HL-60/S4 treated with phorbol 12-myristate 13-acetate at 8.2 ng/mL for 4 days and 3 days (cell line): ENCODE measurements at regions not wholly inside any gene's neighbourhood (a gene's known extent, or its start where the extent isn't known, plus 50 kb on each side); places are given as distances from the start of the nearest gene placed in this dataset.
"Not testable (repeated sequence)": the region's sequence is repeated elsewhere in the genome, so short reads cannot be mapped to it uniquely, and the experiment has no call there.

ENCODE experiments used
- in situ Hi-C: fragments of 300-500 bp; cut with MboI; formaldehyde crosslinking; loops from 2 replicates; pipeline ENCODE4 v1.15.0; 2022; ENCODE audit warnings: low sequenced_read_pairs

DNA sequence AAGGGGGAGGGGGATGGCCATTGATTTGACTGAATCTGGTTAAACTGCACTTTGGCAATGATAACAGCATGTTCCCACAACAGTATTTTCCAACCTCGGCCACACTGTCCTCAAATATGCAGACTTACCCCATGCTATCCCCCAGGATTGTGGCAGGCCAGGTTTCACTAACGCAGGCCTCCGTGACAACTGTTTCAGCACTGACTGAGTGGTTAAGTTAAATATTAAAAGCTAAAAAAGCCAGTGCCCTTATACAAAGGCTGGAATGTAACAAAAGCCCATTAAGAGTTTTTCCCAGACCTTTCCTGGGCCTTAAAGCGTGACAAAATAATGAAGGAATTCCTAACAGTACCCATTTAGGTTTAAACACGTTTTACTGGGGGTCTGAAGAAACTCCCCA lies 202.9 kb downstream of the USP25 start:
- in situ Hi-C loops: no loop called here

DNA sequence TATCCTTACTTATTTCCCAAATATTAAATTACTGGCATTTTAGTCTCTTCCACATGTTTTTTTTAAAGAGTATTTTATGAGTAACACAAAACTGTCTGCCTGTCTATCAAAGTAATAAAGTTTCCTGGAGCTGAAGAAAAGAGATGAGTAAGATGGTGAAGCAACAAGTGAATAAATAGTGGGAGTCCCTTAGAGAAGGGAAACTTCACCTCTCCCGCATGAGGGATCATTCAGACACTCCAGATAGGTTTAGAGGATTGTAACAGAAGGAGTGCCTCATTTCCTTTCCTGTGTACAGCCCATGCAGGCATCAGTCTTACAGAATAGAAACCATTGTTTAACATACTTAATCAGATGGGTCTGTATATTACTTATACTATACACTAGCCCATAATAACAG lies 205.7 kb downstream of the USP25 start:
- in situ Hi-C loops: no loop called here

DNA sequence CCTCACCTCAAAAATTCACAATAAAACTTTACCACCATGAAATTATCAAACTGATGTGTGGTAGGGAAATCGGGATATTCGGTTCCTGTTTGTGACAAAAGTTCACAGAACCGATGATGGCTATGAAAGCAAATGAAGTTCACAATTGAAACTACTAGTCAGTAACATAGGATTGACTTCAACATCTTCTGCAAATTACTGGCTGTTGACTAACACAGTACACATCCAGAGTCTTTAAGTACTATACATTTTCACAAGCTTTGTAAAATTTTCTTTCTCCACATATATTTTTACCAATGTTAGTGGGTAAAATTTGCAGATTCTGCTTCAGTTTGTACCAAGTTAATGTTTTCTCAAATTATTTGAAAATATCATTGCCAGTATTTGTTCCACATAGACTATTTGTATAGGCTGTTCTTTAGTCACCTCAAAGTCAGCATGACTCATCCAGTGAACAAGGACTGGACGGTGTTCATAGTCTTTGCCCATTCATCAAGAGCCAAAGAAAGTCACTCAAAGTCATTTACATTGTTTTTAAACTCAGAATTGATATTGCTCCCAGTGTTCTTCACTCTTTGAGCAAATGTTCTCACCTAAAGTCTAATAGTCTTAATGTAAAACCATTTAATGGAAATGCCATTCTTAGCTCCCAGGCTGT lies 213.4 kb downstream of the USP25 start:
- in situ Hi-C loops: no loop called here

DNA sequence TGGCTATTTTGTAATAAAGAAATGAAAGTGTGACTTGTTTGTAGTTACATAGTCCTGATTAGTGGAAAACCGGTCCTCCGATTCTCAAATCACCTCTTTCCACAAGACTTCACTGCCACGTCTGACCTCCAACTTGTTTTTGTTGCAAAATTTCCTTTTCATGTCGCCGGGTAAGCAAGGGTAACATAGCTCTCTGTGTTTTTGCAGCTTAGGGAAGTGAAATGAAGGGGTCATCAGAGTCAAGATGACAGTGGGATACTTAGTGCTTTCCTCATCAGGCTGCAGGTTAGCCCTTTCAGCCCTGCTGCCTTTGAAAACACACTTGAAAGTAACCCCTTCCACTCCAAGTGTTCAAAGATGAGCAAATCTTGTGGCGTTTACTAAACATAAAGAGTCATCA lies 217.9 kb downstream of the USP25 start:
- in situ Hi-C loops: no loop called here

DNA sequence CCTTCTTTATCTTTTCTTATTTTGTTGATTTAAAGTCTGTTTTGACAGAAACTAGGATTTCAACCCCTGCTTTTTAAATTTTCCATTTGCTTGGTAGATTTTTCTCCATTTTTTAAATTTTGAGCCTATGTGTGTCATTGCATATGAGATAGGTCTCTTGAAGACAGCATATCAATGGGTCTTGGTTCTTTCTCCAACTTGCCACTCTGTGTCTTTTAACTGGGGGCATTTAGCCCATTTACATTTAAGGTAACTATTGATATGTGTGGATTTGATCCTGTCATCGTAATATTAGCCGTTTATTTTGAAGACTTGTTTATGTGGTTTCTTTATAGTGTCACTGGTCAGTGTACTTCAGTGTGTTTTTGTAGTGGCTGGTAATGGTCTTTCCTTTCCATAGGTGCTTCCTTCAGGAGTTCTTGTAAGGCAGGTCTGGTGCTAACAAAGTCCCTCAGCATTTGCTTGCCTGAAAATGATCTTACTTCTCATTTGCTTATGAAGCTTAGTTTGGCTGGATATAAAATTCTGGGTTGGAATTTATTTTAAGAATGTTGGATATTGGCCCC lies 223.9 kb downstream of the USP25 start:
- in situ Hi-C loops: no loop called here

DNA sequence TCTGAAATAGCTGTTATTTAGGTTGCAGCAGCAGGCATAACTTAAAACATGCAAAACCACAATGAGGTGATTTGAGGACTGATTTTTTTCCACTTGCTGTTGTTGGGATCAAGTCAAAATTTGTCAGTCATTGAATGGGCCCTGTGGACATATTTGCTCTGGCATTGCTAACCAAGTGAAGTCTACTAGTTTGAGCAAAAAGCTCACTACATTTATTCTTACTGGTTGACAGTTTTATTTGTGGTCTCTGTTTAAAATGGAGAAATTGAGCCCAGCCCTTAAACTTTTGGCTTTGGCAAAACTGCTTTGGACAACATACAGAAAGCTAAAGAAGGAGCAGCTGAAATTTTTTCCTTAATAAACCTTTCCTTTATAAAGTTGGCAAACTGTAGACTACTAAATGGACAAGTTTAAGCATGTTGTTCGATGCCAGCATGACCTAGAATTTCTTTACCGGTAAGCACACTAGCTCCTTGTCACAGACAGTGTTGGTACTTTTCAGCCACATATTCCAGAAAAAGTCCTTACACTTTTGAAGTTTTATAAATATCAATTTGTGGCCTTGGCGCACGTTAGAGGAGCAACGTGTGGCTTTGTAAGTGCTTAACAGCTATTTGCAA lies 234.6 kb downstream of the USP25 start:
- in situ Hi-C loops: no loop called here

DNA sequence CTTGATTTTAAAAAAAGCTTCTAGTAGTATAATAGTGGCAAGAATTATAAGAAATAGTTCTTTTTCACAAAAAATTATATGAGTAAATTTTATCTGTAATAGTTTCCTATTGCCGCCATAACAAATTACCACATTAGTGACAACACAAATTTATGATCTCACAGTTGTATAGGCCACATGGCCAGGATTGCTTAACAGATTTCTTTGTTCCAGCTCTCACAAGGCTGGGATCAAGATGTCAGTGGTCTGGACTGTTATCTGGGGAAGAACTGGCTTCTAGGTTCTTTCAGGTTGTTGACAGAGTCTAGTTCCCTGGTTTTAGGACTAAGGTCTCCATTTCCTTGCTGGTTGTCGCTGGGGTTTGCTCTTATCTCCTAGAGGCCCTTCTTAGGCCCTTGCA lies 236.4 kb downstream of the USP25 start:
- in situ Hi-C loops: no loop called here

DNA sequence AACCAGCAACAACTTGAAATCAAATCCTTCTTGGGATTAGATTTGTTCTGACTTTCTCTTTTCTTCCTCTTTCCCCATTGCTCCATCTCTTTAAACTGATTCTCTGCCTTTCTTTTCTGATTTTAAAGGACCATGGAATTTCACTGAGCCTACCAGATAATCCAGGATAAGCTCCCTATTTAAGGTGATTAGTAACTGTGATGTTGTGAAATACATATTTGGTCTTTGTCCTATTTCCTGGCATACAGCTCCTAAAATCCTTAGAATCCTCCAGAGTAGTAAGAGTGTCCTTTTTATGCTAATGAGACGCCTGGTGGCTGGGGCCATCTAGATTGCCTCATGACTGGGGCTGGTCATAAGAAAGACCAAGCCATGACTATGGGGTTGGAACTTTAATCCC lies 236.9 kb downstream of the USP25 start:
- in situ Hi-C loops: no loop called here

DNA sequence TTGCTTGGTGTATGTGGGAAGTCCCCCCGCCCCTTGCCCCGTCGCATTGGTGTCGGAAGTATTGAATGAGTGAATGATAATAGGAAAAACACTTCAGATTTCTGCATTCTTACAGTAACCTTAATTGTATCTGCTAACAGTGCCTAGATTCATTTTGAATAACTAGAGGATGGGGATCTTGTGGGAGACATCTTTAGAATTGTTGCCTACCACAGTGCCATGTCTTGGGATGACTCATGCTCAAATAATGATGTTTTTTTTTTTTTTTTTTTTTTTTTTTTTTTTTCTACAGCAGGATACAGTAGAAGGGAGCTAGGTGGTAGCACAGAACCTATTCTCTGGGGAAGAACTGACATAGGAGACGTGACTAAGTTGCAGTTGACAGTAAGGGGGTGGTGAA lies 237.9 kb downstream of the USP25 start:
- in situ Hi-C loops: no loop called here

DNA sequence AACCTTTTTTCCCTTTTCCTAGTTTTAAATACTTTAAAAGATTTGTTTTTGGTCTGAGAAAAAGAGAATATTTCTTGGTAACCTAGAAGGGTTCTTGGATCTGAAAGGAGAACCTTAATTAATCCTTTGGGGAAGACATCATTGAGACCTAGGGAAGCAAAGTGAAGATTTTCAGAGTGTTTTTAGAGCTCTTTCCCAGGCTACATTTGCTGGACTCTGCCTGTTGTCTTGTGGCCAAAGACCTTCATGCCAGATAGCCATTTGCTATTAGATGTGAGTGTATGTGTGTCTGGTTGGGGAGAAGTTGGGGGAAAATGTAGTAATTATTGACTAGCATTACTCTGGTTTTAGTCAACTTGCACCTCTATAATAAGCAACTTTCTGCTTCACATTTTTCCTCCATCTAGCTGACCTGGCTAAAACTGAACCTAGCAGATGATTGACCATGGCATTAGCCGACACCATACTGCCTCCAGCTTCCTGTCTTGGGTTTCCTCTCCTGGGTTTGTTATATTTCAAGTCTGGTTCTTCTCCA lies 239.1 kb downstream of the USP25 start:
- in situ Hi-C loops: no loop called here

DNA sequence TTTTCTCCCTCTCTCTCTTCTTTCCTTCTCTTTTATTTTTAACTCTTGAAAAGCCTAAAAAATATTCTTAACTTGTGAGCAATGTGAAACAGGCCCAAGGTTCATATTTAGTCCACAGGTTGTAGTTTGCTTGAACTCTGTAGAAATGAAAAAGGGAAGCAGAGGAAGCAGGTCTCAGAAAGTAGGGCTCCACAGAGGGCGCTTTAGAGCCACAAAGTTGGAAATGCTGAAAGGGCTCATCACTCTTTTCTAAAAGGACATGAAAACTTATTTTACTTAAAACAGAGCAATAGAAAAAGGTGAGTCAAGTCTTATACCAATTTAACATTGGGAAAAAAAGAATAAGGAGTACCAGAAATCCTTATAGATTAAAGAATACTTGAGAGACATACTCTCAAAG lies 247.0 kb downstream of the USP25 start:
- in situ Hi-C loops: no loop called here

DNA sequence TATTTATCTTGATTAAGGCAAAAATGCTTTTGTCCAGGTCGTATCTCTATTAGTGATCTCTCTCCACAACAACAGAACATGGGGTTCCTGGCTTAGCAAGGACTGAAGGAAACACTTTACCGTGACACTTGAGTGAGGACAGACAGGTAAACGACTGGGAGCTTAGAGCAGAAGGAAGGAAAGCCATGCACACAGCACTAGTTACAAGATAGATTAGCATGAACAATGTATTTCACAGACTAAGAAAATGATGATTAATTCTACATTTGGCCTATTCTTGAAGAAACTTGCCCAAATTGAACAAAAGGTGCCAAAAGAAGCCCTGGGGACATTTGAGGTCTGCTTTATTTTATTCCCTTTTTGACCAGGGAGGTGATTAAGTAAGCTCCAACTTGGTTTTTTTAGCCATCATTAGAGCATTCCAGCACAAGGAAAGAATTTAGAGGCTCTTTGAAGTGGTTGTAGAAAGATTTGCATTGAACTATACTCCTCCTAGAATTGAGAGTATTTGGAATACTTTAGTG lies 248.5 kb downstream of the USP25 start:
- in situ Hi-C loops: no loop called here

DNA sequence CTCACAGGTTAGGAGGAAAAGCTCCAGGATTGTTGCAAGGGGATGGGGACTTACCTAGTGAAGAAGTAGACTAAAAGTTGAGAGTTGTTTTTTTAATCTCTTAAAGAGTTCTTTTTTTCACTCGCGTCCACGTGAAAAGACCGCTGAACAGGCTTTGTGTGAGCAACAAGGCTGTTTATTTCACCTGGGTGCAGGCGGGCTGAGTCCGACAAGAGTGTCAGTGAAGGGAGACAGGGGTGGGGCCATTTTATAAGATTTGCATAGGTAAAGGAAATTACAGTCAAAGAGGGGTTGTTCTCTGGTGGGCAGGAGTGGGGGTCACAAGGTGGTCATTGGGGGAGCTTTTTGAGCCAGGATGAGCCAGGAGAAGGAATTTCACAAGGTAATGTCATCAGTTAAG lies 249.7 kb downstream of the USP25 start:
- in situ Hi-C loops: not testable (repeated sequence)

DNA sequence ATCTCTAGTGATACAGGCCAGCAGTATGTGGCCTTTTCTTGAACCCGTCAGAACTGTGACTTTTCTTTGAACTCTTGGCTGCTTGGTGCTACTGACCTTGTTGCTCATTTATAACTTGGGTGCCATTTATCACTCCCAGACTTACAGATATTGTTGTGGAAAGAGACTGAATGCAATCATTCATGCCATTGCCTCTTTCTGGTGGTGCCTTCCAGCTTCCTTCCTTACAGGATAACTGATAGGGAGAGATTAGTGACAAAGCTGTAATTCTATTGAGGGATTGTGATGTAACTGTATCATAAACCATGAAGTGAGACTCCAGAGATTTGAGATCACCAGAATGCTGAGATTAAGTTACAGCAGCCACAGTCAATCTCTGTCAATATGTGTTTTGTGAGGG lies 256.5 kb downstream of the USP25 start:
- in situ Hi-C loops: no loop called here

DNA sequence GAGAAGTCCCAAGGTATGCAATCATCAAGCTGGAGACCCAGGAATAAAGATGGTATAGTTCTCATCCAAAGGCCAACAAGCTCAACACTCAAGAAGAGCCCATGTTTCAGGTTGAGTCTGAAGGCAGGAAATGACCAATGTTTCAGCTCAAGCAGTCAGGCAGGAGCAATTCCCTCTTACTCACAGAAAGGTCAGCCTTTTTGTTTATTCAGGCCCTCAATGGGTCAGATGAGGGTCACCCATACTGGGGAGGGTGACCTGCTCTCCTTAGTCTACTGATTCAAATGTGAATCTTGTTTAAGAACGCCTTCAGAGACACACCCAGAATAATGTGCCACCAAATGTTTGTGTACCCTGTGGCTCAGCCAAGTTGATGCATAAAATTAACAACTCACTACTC lies 262.4 kb downstream of the USP25 start:
- in situ Hi-C loops: no loop called here

DNA sequence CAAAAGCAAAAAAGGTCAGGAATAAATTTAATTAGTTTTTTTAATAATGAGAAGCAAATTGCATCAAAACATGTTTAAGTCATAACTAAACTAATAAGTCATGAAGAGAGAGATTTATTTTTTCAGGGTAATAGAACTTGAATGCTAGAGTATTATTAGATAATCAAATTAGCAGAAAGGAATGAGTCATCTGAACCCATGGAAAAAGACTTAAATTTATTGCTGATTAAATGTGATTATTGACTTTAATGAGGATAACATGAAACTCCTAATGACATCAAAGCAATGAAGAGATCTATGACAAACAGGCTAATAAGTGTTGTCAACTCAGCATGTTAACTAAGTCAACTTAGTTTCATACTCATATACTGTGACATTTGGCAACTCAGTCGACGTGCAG lies 264.2 kb downstream of the USP25 start:
- in situ Hi-C loops: no loop called here

DNA sequence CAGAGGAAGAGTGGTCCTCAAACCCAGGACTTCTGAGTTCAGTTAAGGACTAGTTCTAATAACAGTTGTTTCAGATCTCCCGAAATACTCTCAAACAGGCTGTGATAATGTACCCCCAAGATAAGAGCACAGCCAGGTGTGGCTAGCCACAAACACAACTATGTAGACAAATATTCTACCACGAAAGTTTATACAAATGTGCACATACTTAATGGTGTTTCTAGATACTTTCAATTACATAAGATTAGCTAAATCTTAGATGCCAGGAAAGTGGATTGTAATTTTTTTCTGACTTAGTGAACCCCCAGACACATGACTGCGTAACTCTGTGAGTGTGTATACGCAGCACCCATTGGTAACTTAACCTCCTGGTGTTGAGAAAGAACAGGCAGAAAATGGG lies 270.0 kb downstream of the USP25 start:
- in situ Hi-C loops: no loop called here

DNA sequence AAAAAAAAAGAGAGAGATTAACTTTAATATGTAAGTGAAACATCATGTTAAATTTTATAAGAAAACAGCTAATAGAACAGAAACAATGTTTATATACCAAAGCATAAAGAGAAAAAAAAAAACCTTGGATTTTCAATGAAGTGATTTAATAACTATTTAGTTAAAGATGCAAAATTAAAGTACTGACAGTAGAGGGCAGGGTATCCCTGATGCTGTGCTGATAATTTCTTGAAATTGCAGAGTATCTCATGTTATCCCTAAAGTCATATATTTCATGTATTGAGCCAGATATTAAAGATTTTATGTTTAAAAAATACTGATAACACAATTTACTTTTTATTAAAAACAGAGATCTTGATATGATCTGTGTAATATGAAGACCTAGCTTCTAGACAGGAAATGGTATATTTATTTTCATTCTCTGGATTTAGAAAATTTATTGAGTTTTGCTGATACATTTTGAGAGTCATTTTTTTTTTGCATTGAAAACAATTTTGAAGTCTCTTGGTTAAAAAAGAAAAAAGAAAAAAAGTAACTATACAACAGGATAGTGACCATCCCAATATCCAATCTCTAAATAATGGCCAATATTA lies 273.2 kb downstream of the USP25 start:
- in situ Hi-C loops: no loop called here

DNA sequence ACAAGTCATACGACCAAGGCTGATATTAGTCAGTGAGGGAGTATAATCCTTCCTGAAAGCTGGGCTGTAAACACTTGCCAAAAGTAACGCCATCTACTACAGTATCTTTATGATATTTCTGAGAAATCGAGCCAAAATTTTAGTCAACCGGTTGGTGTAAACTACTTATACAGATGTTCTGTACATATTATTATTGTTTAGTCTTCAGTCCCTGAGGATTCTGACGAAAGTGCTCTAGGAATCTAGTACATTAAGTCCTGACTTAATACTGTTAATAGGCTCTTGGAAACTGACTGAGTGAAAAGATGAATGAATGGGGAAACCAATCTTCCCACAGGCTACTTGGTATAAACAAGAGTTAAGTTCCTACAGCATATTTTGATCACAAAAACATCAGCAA lies 274.3 kb downstream of the USP25 start:
- in situ Hi-C loops: no loop called here

DNA sequence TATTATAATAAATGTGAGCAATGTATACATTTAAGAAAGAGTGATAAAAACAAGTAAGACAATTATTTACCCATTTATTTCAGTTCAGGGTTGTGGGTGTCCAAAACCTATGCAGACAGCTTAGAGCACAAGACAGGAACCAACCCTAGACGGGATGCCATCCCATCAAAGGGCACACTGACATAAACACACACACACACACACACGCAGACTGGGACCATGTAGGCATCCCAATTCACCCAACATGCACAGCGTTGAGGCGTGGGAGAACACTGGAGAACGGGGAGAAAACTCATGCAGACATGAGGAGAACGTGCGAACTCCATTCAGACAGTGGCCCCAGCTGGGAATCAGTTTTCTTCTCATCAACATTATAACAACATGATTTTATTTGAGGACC lies 274.7 kb downstream of the USP25 start:
- in situ Hi-C loops: no loop called here

DNA sequence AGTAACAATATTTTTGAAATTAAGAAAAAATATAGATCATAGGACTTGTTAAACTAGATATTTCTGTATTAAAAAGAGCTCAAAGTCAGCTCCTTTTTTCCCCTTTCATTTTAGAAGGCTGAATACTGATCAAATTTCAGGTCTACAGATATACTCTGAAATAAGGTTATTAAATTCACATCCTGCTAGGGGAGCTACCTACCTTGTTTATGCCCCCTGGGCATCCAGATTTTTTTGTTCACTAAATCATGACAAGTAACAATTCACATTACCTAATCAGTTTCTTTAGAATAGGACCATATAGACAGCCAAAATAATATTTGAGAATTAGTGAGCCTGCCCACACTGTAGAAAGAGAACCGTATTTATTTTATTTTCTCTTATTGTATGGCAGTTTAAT lies 276.2 kb downstream of the USP25 start:
- in situ Hi-C loops: no loop called here

DNA sequence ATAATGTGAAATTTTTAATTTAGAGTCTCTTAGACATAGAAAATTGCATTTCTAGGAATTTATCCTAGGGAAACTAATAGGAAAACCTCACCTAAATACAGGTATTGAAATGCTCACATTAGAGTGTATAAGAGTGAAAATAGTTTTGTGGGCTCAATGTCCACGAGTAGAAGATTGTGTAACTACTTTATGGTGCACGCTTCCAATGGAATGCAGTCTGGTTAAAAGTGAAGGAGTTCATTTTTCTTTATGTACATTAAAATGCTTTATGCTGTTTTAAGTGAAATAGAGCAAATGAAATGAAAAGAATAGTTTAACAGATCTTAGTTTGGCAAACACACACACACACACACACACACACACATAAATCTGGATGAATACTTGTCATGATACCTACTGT lies 278.2 kb downstream of the USP25 start:
- in situ Hi-C loops: no loop called here
